ENCODE measurements at regions not wholly inside any gene's neighbourhood (a gene's known extent, or its start where the extent isn't known, plus 50 kb on each side); places are given as distances from the start of the nearest gene placed in this dataset.

- in situ Hi-C loops (cut with MboI; ENCODE audit: low pct_unique_long_range_greater_than_20kb, low sequenced_read_pairs): no loop called here
- no peak for DNase-seq
These were observed 86.5 kb upstream of the CXCL12 start for GRCh38 chr10:44471410-44471809.

GRCh38 chr10:44473146-44473545 is 88.2 kb upstream of the CXCL12 start:
- in situ Hi-C loops (cut with MboI; ENCODE audit: low pct_unique_long_range_greater_than_20kb, low sequenced_read_pairs): no loop called here
- no peak for DNase-seq

- no peak for DNase-seq
- in situ Hi-C loops (cut with MboI; ENCODE audit: low pct_unique_long_range_greater_than_20kb, low sequenced_read_pairs): no loop called here
These were observed 91.6 kb upstream of the CXCL12 start for GRCh38 chr10:44476409-44477045.

- DNase-seq: no peak
- in situ Hi-C loops (cut with MboI; ENCODE audit: low pct_unique_long_range_greater_than_20kb, low sequenced_read_pairs): no loop called here
These were observed 92.1 kb upstream of the CXCL12 start for GRCh38 chr10:44477046-44477425.

- DNase-seq: no peak
- in situ Hi-C loops (cut with MboI; ENCODE audit: low pct_unique_long_range_greater_than_20kb, low sequenced_read_pairs): no loop called here
These were observed 93.1 kb upstream of the CXCL12 start for GRCh38 chr10:44478040-44478439.

GRCh38 chr10:44478876-44479705 is 94.2 kb upstream of the CXCL12 start:
- no peak for DNase-seq
- in situ Hi-C loops (cut with MboI; ENCODE audit: low pct_unique_long_range_greater_than_20kb, low sequenced_read_pairs): no loop called here

GRCh38 chr10:44492678-44493077 is 107.8 kb upstream of the CXCL12 start:
- DNase-seq: no peak
- in situ Hi-C loops (cut with MboI; ENCODE audit: low pct_unique_long_range_greater_than_20kb, low sequenced_read_pairs): no loop called here

GRCh38 chr10:44498222-44498621 is 113.3 kb upstream of the CXCL12 start:
- DNase-seq: no peak
- in situ Hi-C loops (cut with MboI; ENCODE audit: low pct_unique_long_range_greater_than_20kb, low sequenced_read_pairs): no loop called here

- in situ Hi-C loops (cut with MboI; ENCODE audit: low pct_unique_long_range_greater_than_20kb, low sequenced_read_pairs): no loop called here
- no peak for DNase-seq
These were observed 115.6 kb upstream of the CXCL12 start for GRCh38 chr10:44500451-44500850.

- DNase-seq: no peak
- in situ Hi-C loops (cut with MboI; ENCODE audit: low pct_unique_long_range_greater_than_20kb, low sequenced_read_pairs): no loop called here
These were observed 121.5 kb upstream of the CXCL12 start for GRCh38 chr10:44506386-44506785.

- DNase-seq: no peak
- in situ Hi-C loops (cut with MboI; ENCODE audit: low pct_unique_long_range_greater_than_20kb, low sequenced_read_pairs): no loop called here
These were observed 125.7 kb upstream of the CXCL12 start for GRCh38 chr10:44510379-44511115.

- no peak for DNase-seq
- in situ Hi-C loops (cut with MboI; ENCODE audit: low pct_unique_long_range_greater_than_20kb, low sequenced_read_pairs): no loop called here
These were observed 126.3 kb upstream of the CXCL12 start for GRCh38 chr10:44511166-44511565.

- no peak for DNase-seq
- in situ Hi-C loops (cut with MboI; ENCODE audit: low pct_unique_long_range_greater_than_20kb, low sequenced_read_pairs): no loop called here
These were observed 126.7 kb upstream of the CXCL12 start for GRCh38 chr10:44511601-44512000.

GRCh38 chr10:44512431-44513022 is 127.6 kb upstream of the CXCL12 start:
- in situ Hi-C loops (cut with MboI; ENCODE audit: low pct_unique_long_range_greater_than_20kb, low sequenced_read_pairs): no loop called here
- DNase-seq: no peak

- no peak for DNase-seq
- in situ Hi-C loops (cut with MboI; ENCODE audit: low pct_unique_long_range_greater_than_20kb, low sequenced_read_pairs): no loop called here
These were observed 128.7 kb upstream of the CXCL12 start for GRCh38 chr10:44513591-44513990.

GRCh38 chr10:44516891-44517290 is 132.0 kb upstream of the CXCL12 start:
- in situ Hi-C loops (cut with MboI; ENCODE audit: low pct_unique_long_range_greater_than_20kb, low sequenced_read_pairs): no loop called here
- DNase-seq: no peak

- in situ Hi-C loops (cut with MboI; ENCODE audit: low pct_unique_long_range_greater_than_20kb, low sequenced_read_pairs): no loop called here
- DNase-seq: peak; percentile 4
These were observed 132.7 kb upstream of the CXCL12 start for GRCh38 chr10:44517635-44518034.

- in situ Hi-C loops (cut with MboI; ENCODE audit: low pct_unique_long_range_greater_than_20kb, low sequenced_read_pairs): no loop called here
- no peak for DNase-seq
These were observed 134.5 kb upstream of the CXCL12 start for GRCh38 chr10:44519361-44519760.

- no peak for DNase-seq
- in situ Hi-C loops (cut with MboI; ENCODE audit: low pct_unique_long_range_greater_than_20kb, low sequenced_read_pairs): no loop called here
These were observed 135.8 kb upstream of the CXCL12 start for GRCh38 chr10:44520651-44521050.

GRCh38 chr10:44539178-44539577 is 154.3 kb upstream of the CXCL12 start:
- DNase-seq: no peak
- in situ Hi-C loops (cut with MboI; ENCODE audit: low pct_unique_long_range_greater_than_20kb, low sequenced_read_pairs): no loop called here
